Neural progenitor cell (in vitro differentiated cells): ENCODE measurements at regions not wholly inside any gene's neighbourhood (a gene's known extent, or its start where the extent isn't known, plus 50 kb on each side); places are given as distances from the start of the nearest gene placed in this dataset.

Experiments
- DNase-seq: peaks from one replicate; pipeline ENCODE4 v3.0.0-alpha.2; 2016; ENCODE audit warnings: low spot score
- H2AFZ ChIP-seq: fragments of 200-600 bp; sonication (generic); replicated peaks from 2 replicates; pipeline ENCODE4 v1.6.1; 2016; ENCODE audit warnings: antibody characterized with exemption
- H3F3A ChIP-seq: fragments of 200-600 bp; sonication (generic); 2 replicates; pipeline ENCODE4 v1.6.1; 2016; ENCODE audit warnings: antibody characterized with exemption, low read depth
- H3K27ac ChIP-seq: fragments of 200-600 bp; sonication (generic); 2 replicates; pipeline ENCODE4 v1.5.1; 2016; ENCODE audit warnings: mild to moderate bottlenecking
- H3K27me3 ChIP-seq: fragments of 200-600 bp; sonication (generic); 2 replicates; pipeline ENCODE4 v1.6.1; 2016; ENCODE audit warnings: mild to moderate bottlenecking, moderate library complexity
- H3K36me3 ChIP-seq: fragments of 200-600 bp; sonication (generic); 2 replicates; pipeline ENCODE4 v1.5.1; 2016
- H3K4me1 ChIP-seq: fragments of 200-600 bp; sonication (generic); 2 replicates; pipeline ENCODE4 v1.6.1; 2016; ENCODE audit warnings: mixed run types
- H3K4me2 ChIP-seq: fragments of 200-600 bp; sonication (generic); 2 replicates; pipeline ENCODE4 v1.6.1; 2016
- H3K4me3 ChIP-seq: fragments of 200-600 bp; sonication (generic); 2 replicates; pipeline ENCODE4 v1.5.1; 2016
- H3K79me2 ChIP-seq: fragments of 200-600 bp; sonication (generic); 2 replicates; pipeline ENCODE4 v1.6.1; 2016; ENCODE audit warnings: low read depth
- H3K9ac ChIP-seq: fragments of 200-600 bp; sonication (generic); 2 replicates; pipeline ENCODE4 v1.6.1; 2016
- H3K9me3 ChIP-seq: fragments of 200-600 bp; sonication (generic); 2 replicates; pipeline ENCODE4 v1.5.1; 2016; ENCODE audit warnings: low read depth
- H4K20me1 ChIP-seq: fragments of 200-600 bp; sonication (generic); 2 replicates; pipeline ENCODE4 v1.6.1; 2016; ENCODE audit warnings: low read depth
- H3K27ac Mint-ChIP-seq: 3 replicates; pipeline ENCODE4 v1.8.0; 2021; ENCODE audit warnings: mixed read lengths
- H3K27me3 Mint-ChIP-seq: 2 replicates; pipeline ENCODE4 v1.8.0; 2022; ENCODE audit warnings: low read depth, mild to moderate bottlenecking, inconsistent platforms, moderate library complexity, mixed read lengths; ENCODE audit not compliant: insufficient read depth
- H3K36me3 Mint-ChIP-seq: 3 replicates; pipeline ENCODE4 v1.8.0; 2021; ENCODE audit warnings: mixed read lengths
- H3K4me1 Mint-ChIP-seq: 3 replicates; pipeline ENCODE4 v1.8.0; 2021; ENCODE audit warnings: mixed read lengths
- H3K4me3 Mint-ChIP-seq: 3 replicates; pipeline ENCODE4 v1.8.0; 2021; ENCODE audit warnings: mild to moderate bottlenecking, moderate library complexity, mixed read lengths
- H3K9me3 Mint-ChIP-seq: 3 replicates; pipeline ENCODE4 v1.8.0; 2020; ENCODE audit warnings: mixed read lengths
- EZH2 ChIP-seq: fragments of 200-600 bp; sonication (generic); IDR thresholded peaks from 2 replicates; pipeline ENCODE4 v1.6.1; 2017; ENCODE audit warnings: antibody characterized with exemption, mild to moderate bottlenecking, moderate library complexity
- EZH2phosphoT487 ChIP-seq: fragments of 200-600 bp; sonication (generic); IDR thresholded peaks from 2 replicates; pipeline ENCODE4 v1.6.1; 2017; ENCODE audit warnings: antibody characterized with exemption
- TF ChIP-seq, protein P1 (sequence below): fragments of 200-600 bp; sonication (generic); IDR thresholded peaks from 2 replicates; pipeline ENCODE4 v1.5.1; 2017; ENCODE audit warnings: antibody characterized with exemption, mild to moderate bottlenecking

DNA sequence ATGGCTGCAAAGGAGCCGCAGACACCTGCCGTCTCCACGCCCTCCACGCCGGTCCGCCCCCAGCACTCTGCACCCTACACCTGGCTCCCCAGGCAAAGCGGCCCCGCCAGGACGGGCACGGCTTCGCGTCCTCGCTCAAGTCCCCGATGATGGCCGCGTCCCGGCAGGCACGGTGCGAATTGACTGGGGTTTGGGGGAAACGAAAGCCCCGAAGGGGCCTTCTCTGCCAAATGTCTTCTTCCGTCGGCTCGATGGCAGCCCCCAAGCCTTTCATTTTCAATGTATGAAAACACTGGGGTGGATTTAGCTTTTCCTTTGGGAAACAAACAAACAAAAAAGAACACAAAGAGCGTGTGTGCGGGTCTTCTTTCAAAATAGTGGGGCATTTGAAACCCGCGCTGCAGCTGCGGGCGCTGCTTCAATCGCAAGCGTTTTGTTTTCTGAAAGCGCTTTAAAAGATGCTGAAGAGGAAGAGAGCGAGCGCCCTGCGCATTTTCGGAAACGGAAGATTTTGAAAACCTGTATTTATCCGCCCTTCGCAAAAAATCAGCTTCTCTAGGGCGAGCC is 160.0 kb downstream of the RMI1 start:
- Histone ChIP-seq H2AFZ (peak overlapping the region; percentile 70), H3K9ac (no peak overlapping the region)

DNA sequence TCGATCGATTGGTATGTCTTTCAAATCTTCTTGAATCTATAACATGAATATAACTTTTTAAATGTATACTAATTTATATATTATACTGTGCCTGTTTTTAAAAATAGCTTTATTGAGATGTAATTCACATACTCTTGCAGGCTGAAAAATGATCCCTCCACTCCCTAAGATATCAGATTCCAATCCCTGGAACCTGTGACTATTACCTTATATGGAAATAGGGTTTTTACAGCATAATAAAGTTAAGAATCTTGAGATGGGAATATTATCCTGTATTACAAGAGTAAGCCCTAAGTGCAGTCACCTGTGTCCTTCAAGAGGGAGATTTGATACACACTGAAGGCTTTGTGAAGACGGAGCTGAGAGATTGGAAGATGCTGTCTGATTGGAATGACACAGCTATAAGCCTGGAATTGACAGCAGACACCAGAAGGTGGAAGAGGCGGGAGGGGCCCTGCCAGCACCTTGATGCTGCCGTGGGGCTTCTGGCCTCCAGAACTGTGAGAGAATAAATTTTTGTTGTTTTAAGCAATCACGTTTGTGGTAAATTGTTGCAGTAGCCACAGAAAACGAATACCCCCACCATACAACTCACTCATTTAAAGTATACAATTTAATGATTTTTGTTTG is 161.3 kb downstream of the RMI1 start:
- H3K79me2 ChIP-seq, result no peaks in the 10 kb centered on the region
- no peak overlapping the region for H3K27ac Mint-ChIP-seq
- H3K4me1 ChIP-seq, result peaks cover 22% of the 10 kb centered on the region
- peaks cover 10% of the 10 kb centered on the region for H3F3A ChIP-seq
- H3K4me3 Mint-ChIP-seq, result no peak overlapping the region
- no peak overlapping the region for H3K9ac ChIP-seq
- H4K20me1 ChIP-seq, result no peaks in the 10 kb centered on the region
- peaks cover 88% of the 10 kb centered on the region for H3K27me3 ChIP-seq
- peaks cover 12% of the 10 kb centered on the region for H3K27me3 Mint-ChIP-seq
- no peaks in the 10 kb centered on the region for H3K36me3 Mint-ChIP-seq
- H2AFZ ChIP-seq, result no peak overlapping the region
- H3K36me3 ChIP-seq, result no peaks in the 10 kb centered on the region
- no peaks in the 10 kb centered on the region for H3K9me3 ChIP-seq
- H3K27ac ChIP-seq, result no peak overlapping the region
- peaks cover 10% of the 10 kb centered on the region for H3K4me1 Mint-ChIP-seq
- no peaks in the 10 kb centered on the region for H3K9me3 Mint-ChIP-seq
- H3K4me3 ChIP-seq, result no peak overlapping the region
- peak overlapping the region; percentile 89 for H3K4me2 ChIP-seq
- no peak for DNase-seq
- TF ChIP-seq EZH2phosphoT487, result no peak
- TF ChIP-seq, protein P1, sequence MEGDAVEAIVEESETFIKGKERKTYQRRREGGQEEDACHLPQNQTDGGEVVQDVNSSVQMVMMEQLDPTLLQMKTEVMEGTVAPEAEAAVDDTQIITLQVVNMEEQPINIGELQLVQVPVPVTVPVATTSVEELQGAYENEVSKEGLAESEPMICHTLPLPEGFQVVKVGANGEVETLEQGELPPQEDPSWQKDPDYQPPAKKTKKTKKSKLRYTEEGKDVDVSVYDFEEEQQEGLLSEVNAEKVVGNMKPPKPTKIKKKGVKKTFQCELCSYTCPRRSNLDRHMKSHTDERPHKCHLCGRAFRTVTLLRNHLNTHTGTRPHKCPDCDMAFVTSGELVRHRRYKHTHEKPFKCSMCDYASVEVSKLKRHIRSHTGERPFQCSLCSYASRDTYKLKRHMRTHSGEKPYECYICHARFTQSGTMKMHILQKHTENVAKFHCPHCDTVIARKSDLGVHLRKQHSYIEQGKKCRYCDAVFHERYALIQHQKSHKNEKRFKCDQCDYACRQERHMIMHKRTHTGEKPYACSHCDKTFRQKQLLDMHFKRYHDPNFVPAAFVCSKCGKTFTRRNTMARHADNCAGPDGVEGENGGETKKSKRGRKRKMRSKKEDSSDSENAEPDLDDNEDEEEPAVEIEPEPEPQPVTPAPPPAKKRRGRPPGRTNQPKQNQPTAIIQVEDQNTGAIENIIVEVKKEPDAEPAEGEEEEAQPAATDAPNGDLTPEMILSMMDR, result no peak
- TF ChIP-seq EZH2, result no peak

More for the DNA sequence above, 160.0 kb downstream of the RMI1 start:
- H3K4me3 Mint-ChIP-seq, result peak overlapping the region; percentile 73
- Histone ChIP-seq H3K4me1 (peaks cover 19% of the 10 kb centered on the region), H3K4me3 (peak overlapping the region; percentile 49), H3K4me2 (peak overlapping the region; percentile 89), H3K27me3 (peaks cover 99% of the 10 kb centered on the region), H3F3A (peaks cover 10% of the 10 kb centered on the region), H3K36me3 (no peaks in the 10 kb centered on the region), H3K79me2 (no peaks in the 10 kb centered on the region), H3K9me3 (no peaks in the 10 kb centered on the region), H4K20me1 (no peaks in the 10 kb centered on the region), H3K27ac (no peak overlapping the region)
- TF ChIP-seq EZH2phosphoT487 (peak; percentile 70), EZH2 (peak; percentile 91)
- TF ChIP-seq, protein P1, result no peak
- DNase-seq, result peak; percentile 68
- no peaks in the 10 kb centered on the region for H3K9me3 Mint-ChIP-seq
- H3K27ac Mint-ChIP-seq, result no peak overlapping the region
- peaks cover 12% of the 10 kb centered on the region for H3K27me3 Mint-ChIP-seq
- peaks cover 9% of the 10 kb centered on the region for H3K4me1 Mint-ChIP-seq
- H3K36me3 Mint-ChIP-seq, result no peaks in the 10 kb centered on the region

DNA sequence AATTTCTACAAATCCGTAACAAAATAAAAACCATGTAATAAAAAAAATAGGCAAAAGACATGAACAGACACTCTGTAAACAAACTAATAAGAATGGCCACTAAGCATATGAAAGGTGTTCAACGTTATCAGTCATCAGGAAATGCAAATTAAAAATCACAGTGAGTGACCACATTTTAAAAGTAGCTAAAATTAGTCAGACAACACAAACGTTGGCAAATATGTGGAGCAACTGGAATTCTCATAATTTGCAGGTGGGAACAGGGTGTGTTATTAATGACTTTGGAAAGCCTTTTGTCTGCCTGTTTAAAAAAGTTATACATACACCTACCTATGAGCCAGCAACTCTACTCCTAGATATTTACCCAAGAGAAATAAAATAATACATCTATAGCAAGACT is 164.4 kb downstream of the RMI1 start:
- peaks cover 82% of the 10 kb centered on the region for H3K27me3 ChIP-seq
- no peaks in the 10 kb centered on the region for H3K36me3 ChIP-seq
- Mint-ChIP-seq H3K4me3 (no peak overlapping the region), H3K9me3 (no peaks in the 10 kb centered on the region), H3K27me3 (peaks cover 13% of the 10 kb centered on the region), H3K27ac (no peak overlapping the region), H3K36me3 (no peaks in the 10 kb centered on the region), H3K4me1 (peaks cover 15% of the 10 kb centered on the region)
- H2AFZ ChIP-seq, result no peak overlapping the region
- no peak overlapping the region for H3K4me3 ChIP-seq
- H3K9ac ChIP-seq, result no peak overlapping the region
- H3K4me1 ChIP-seq, result peaks cover 25% of the 10 kb centered on the region
- H3K79me2 ChIP-seq, result no peaks in the 10 kb centered on the region
- H3K4me2 ChIP-seq, result no peak overlapping the region
- no peaks in the 10 kb centered on the region for H4K20me1 ChIP-seq
- TF ChIP-seq EZH2phosphoT487 (no peak), EZH2 (no peak)
- TF ChIP-seq, protein P1, result no peak
- H3F3A ChIP-seq, result peaks cover 1% of the 10 kb centered on the region
- no peaks in the 10 kb centered on the region for H3K9me3 ChIP-seq
- no peak for DNase-seq
- H3K27ac ChIP-seq, result no peak overlapping the region
